Pancreas (tissue), 10 donors: ENCODE measurements at regions not wholly inside any gene's neighbourhood (a gene's known extent, or its start where the extent isn't known, plus 50 kb on each side); places are given as distances from the start of the nearest gene placed in this dataset.
"Not testable (repeated sequence)": the region's sequence is repeated elsewhere in the genome, so short reads cannot be mapped to it uniquely, and the experiment has no call there.

Experiments used
- ATAC-seq, 4 donors: fragments of 200-7000 bp; cut with Tn5 transposase; one replicate each; pipeline versions ENCODE4 v1.8.0 to v1.9.1; 2020; ENCODE audit warnings: mild to moderate bottlenecking in 4 of 4, moderate library complexity in 4 of 4
- DNase-seq, 6 donors: peaks; one replicate each; pipeline ENCODE4 v3.0.0-alpha.2; 2020
- FAIRE-seq: peaks from 2 replicates; lab custom pipeline; 2012; peaks lifted over from hg19 to GRCh38; lab: Jason Lieb, UNC
- H3K27ac ChIP-seq, 4 donors: fragments of 200-600 bp; sonication (generic); 1 replicate in 3 of 4; 2 replicates in 1 of 4; pipeline versions ENCODE4 v1.5.0 to v1.8.0; 2020
- H3K27me3 ChIP-seq, 4 donors: fragments of 200-600 bp; one replicate each; pipeline ENCODE4 v1.8.0; 2021
- H3K36me3 ChIP-seq, 3 donors: fragments of 200-600 bp; sonication (generic) in 1 of 3; one replicate each; pipeline versions ENCODE4 v1.5.0 to v1.8.0; 2020 to 2021
- H3K4me1 ChIP-seq, 3 donors: fragments of 200-600 bp; one replicate each; pipeline ENCODE4 v1.8.0; 2021
- H3K4me3 ChIP-seq, 4 donors: fragments of 200-600 bp; sonication (generic) in 2 of 4; one replicate each; pipeline versions ENCODE4 v1.5.0 to v1.8.0; 2020 to 2021
- H3K9me3 ChIP-seq, 4 donors: fragments of 200-600 bp; one replicate each; pipeline ENCODE4 v1.8.0; 2021
- CTCF ChIP-seq, 4 donors: fragments of 200-600 bp; sonication (generic) in 3 of 4; IDR thresholded peaks; one replicate each; pipeline versions ENCODE4 v1.5.0 to v1.8.0; 2021; ENCODE audit warnings: antibody characterized with exemption in 4 of 4
- WGBS, 2 donors: extraction: QIAGEN DNeasy Blood & Tissue Kit; methylation state at CpG; one replicate each; pipeline ENCODE4 v1.1.7; 2013; 5-methylcytosine and 5-hydroxymethylcytosine counted together
- intact Hi-C, 3 donors: fragments of 100-400 bp; cut with DNase I; formaldehyde crosslinking; loops; one replicate each; pipeline versions ENCODE4 v1.11.1 to v1.14.2; 2022
- donor health status: healthy with polysubstance abuse.
- donor health status: DM: no; HTN: no; CAD: no; lungs with moderate emphysema.
- donor health status: DM: no; HTN: no; CAD: no.
- donor health status: control.
- donor health status: control.
- donor health status: Bipolar disorder and iron deficiency.
- donor health status: DM: yes; HTN: yes; CAD: no.
- donor health status: DM: no; HTN: no; CAD: no.
- donor health status: DM: no; HTN: no; CAD: no.
- donor health status: DM: yes; HTN: yes; CAD: no.

GRCh38 chr4:42237010-42237409 is 84.6 kb upstream of the BEND4 start:
- ATAC-seq: no peak
- H3K27me3 ChIP-seq: no peaks in the 10 kb centered on the region
- no peaks in the 10 kb centered on the region for H3K36me3 ChIP-seq
- no peaks in the 10 kb centered on the region for H3K4me1 ChIP-seq
- H3K27ac ChIP-seq: no peak overlapping the region
- intact Hi-C loops: no loop called here
- H3K9me3 ChIP-seq: no peaks in the 10 kb centered on the region
- no peak overlapping the region for H3K4me3 ChIP-seq
- no peak for DNase-seq
- no peak for TF ChIP-seq CTCF (IDR thresholded peaks at IDR 0.05)
- no peak for FAIRE-seq
- 70 to 74% methylated on average over 5 of the region's 5 CpGs for WGBS, 2 donors

GRCh38 chr4:42237451-42237850 is 85.0 kb upstream of the BEND4 start:
- Histone ChIP-seq H3K4me3 (no peak overlapping the region), H3K27ac (no peak overlapping the region), H3K9me3 (no peaks in the 10 kb centered on the region), H3K36me3 (no peaks in the 10 kb centered on the region), H3K4me1 (no peaks in the 10 kb centered on the region), H3K27me3 (no peaks in the 10 kb centered on the region)
- intact Hi-C loops: no loop called here
- DNase-seq: no peak
- TF ChIP-seq CTCF (IDR thresholded peaks at IDR 0.05): no peak
- ATAC-seq: no peak
- 40 to 50% methylated on average over 6 of the region's 6 CpGs for WGBS, 2 donors
- FAIRE-seq: no peak

GRCh38 chr4:42248972-42249371 is 96.5 kb upstream of the BEND4 start:
- peaks cover 0 to 4% (median 1%) of the 10 kb centered on the region in 4 donors for H3K27me3 ChIP-seq
- no peak overlapping the region for H3K4me3 ChIP-seq
- TF ChIP-seq CTCF (IDR thresholded peaks at IDR 0.05): no peak
- intact Hi-C loops: no loop called here
- H3K27ac ChIP-seq: no peak overlapping the region
- H3K36me3 ChIP-seq: no peaks in the 10 kb centered on the region
- no peaks in the 10 kb centered on the region for H3K9me3 ChIP-seq
- no peaks in the 10 kb centered on the region for H3K4me1 ChIP-seq
- no peak for ATAC-seq
- FAIRE-seq: no peak
- 52 to 57% methylated on average over 4 of the region's 4 CpGs for WGBS, 2 donors
- no peak for DNase-seq

- H3K27ac ChIP-seq: no peak overlapping the region
- 72 to 77% methylated on average over 3 of the region's 3 CpGs for WGBS, 2 donors
- peaks cover 0 to 4% (median 1%) of the 10 kb centered on the region in 4 donors for H3K27me3 ChIP-seq
These were observed 99.9 kb upstream of the BEND4 start for GRCh38 chr4:42252315-42252714.

GRCh38 chr4:42257645-42258044 is 105.2 kb upstream of the BEND4 start:
- DNase-seq, FAIRE-seq, H3K4me1 ChIP-seq, H3K27ac ChIP-seq, intact Hi-C loops, H3K27me3 ChIP-seq, H3K36me3 ChIP-seq, H3K4me3 ChIP-seq, ATAC-seq, H3K9me3 ChIP-seq: not testable (repeated sequence)
- WGBS, 2 donors: 86 to 87% methylated on average over 6 of the region's 6 CpGs

More at GRCh38 chr4:42252315-42252714, 99.9 kb upstream of the BEND4 start:
- DNase-seq (no peak), FAIRE-seq (no peak), ATAC-seq (no peak)
- Histone ChIP-seq H3K36me3 (no peaks in the 10 kb centered on the region), H3K4me1 (no peaks in the 10 kb centered on the region), H3K4me3 (no peak overlapping the region), H3K9me3 (no peaks in the 10 kb centered on the region)
- TF ChIP-seq CTCF (IDR thresholded peaks at IDR 0.05): no peak
- intact Hi-C loops: no loop called here
